Esophagus squamous epithelium (tissue), 4 donors: ENCODE measurements at regions not wholly inside any gene's neighbourhood (a gene's known extent, or its start where the extent isn't known, plus 50 kb on each side); places are given as distances from the start of the nearest gene placed in this dataset.

ENCODE experiments used
- CTCF ChIP-seq, 6 experiments: fragments of 450-650 bp in 4 of 6; fragments of 200-600 bp in 2 of 6; sonication (generic) in 2 of 6; IDR thresholded peaks; one replicate each; pipeline ENCODE4 v1.5.1; 2016 to 2019; ENCODE audit warnings: antibody characterized with exemption in 6 of 6, mild to moderate bottlenecking in 4 of 6, moderate library complexity in 4 of 6
- POLR2A ChIP-seq, 4 donors: fragments of 450-650 bp; IDR thresholded peaks; one replicate each; pipeline ENCODE4 v1.6.1; 2017; ENCODE audit warnings: antibody characterized with exemption in 4 of 4, mild to moderate bottlenecking in 4 of 4, moderate library complexity in 3 of 4

- TF ChIP-seq CTCF (IDR thresholded peaks at IDR 0.05) (no peak), POLR2A (IDR thresholded peaks at IDR 0.05) (no peak)
These were observed 218.2 kb upstream of the ADAMTS9 start for GRCh38 chr3:64905906-64906410.
